HFFc6 (cell line): ENCODE measurements at regions not wholly inside any gene's neighbourhood (a gene's known extent, or its start where the extent isn't known, plus 50 kb on each side); places are given as distances from the start of the nearest gene placed in this dataset.

Experiments
- DNase-seq: peaks from one replicate; pipeline ENCODE4 v3.0.0-alpha.2; 2018
- H3K27ac Mint-ChIP-seq: 2 replicates; pipeline ENCODE4 v1.8.0; 2020; ENCODE audit warnings: mild to moderate bottlenecking, mixed read lengths
- H3K27me3 Mint-ChIP-seq: 2 replicates; pipeline ENCODE4 v1.8.0; 2021; ENCODE audit warnings: mild to moderate bottlenecking, moderate library complexity, mixed read lengths; ENCODE audit not compliant: insufficient read depth
- H3K36me3 Mint-ChIP-seq: 2 replicates; pipeline ENCODE4 v1.8.0; 2021; ENCODE audit warnings: low read depth, mixed read lengths
- H3K4me1 Mint-ChIP-seq: 2 replicates; pipeline ENCODE4 v1.8.0; 2020; ENCODE audit warnings: low read depth, mixed read lengths
- H3K4me3 Mint-ChIP-seq: 2 replicates; pipeline ENCODE4 v1.8.0; 2020; ENCODE audit warnings: mild to moderate bottlenecking, moderate library complexity, mixed read lengths
- H3K9me3 Mint-ChIP-seq: 2 replicates; pipeline ENCODE4 v1.8.0; 2020; ENCODE audit warnings: mild to moderate bottlenecking, mixed read lengths
- CTCF ChIP-seq: fragments of 200-600 bp; sonication (generic); IDR thresholded peaks from 2 replicates; pipeline ENCODE4 v1.5.0; 2021; ENCODE audit warnings: antibody characterized with exemption, mild to moderate bottlenecking

GRCh38 chr6:753486-753885 lies 60.5 kb upstream of the EXOC2 start:
- no peak for TF ChIP-seq CTCF
- H3K36me3 Mint-ChIP-seq = no peaks in the 10 kb centered on the region
- no peak overlapping the region for H3K4me3 Mint-ChIP-seq
- H3K4me1 Mint-ChIP-seq = no peaks in the 10 kb centered on the region; the same call in 1 of the 2 replicates
- no peak for DNase-seq
- no peak overlapping the region for H3K27ac Mint-ChIP-seq
- H3K27me3 Mint-ChIP-seq = peaks cover 13% of the 10 kb centered on the region
- H3K9me3 Mint-ChIP-seq = no peaks in the 10 kb centered on the region

- peaks cover 13% of the 10 kb centered on the region for H3K27me3 Mint-ChIP-seq
- DNase-seq = no peak
- H3K9me3 Mint-ChIP-seq = no peaks in the 10 kb centered on the region
- no peak for TF ChIP-seq CTCF
- no peaks in the 10 kb centered on the region for H3K36me3 Mint-ChIP-seq
- no peak overlapping the region for H3K4me3 Mint-ChIP-seq
- H3K4me1 Mint-ChIP-seq = no peaks in the 10 kb centered on the region; the same call in 1 of the 2 replicates
- no peak overlapping the region for H3K27ac Mint-ChIP-seq
These were observed 59.5 kb upstream of the EXOC2 start for GRCh38 chr6:752438-752837.

- Mint-ChIP-seq H3K9me3 (no peaks in the 10 kb centered on the region), H3K27ac (no peak overlapping the region), H3K27me3 (peaks cover 13% of the 10 kb centered on the region), H3K4me3 (no peak overlapping the region), H3K4me1 (no peaks in the 10 kb centered on the region; the same call in 1 of the 2 replicates), H3K36me3 (no peaks in the 10 kb centered on the region)
- no peak for DNase-seq
- TF ChIP-seq CTCF = no peak
These were observed 58.8 kb upstream of the EXOC2 start for GRCh38 chr6:751765-752164.

GRCh38 chr6:747921-748320 lies 55.0 kb upstream of the EXOC2 start:
- H3K4me3 Mint-ChIP-seq = no peak overlapping the region
- no peak overlapping the region for H3K27ac Mint-ChIP-seq
- TF ChIP-seq CTCF = no peak
- no peaks in the 10 kb centered on the region for H3K36me3 Mint-ChIP-seq
- no peaks in the 10 kb centered on the region for H3K4me1 Mint-ChIP-seq
- DNase-seq = no peak
- peaks cover 4% of the 10 kb centered on the region for H3K27me3 Mint-ChIP-seq
- no peaks in the 10 kb centered on the region for H3K9me3 Mint-ChIP-seq

GRCh38 chr6:747028-747427 lies 54.1 kb upstream of the EXOC2 start:
- Mint-ChIP-seq H3K4me1 (no peaks in the 10 kb centered on the region), H3K4me3 (no peak overlapping the region), H3K27ac (no peak overlapping the region), H3K36me3 (no peaks in the 10 kb centered on the region), H3K9me3 (no peaks in the 10 kb centered on the region), H3K27me3 (peaks cover 4% of the 10 kb centered on the region)
- DNase-seq = no peak
- no peak for TF ChIP-seq CTCF
